ENCODE measurements at regions not wholly inside any gene's neighbourhood (a gene's known extent, or its start where the extent isn't known, plus 50 kb on each side); places are given as distances from the start of the nearest gene placed in this dataset.
"Not testable (repeated sequence)": the region's sequence is repeated elsewhere in the genome, so short reads cannot be mapped to it uniquely, and the experiment has no call there.

DNA sequence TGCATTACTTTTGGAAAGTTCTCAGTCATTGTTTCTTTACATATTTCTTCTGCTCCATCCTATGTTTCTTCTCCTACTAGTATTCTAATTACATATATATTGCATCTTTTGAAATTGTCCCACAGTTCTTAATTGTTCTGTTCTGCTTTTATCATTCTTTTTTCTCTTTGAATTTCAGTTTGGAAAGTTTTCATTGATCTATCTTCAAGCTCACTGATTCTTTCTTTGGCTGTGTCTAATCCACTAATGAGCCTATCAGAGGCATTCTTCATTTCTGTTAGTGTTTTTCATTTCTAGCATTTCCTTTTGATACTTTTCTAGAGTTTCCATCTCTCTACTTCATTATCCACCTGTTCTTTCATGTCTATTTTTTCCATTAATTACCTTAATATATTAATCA, 159.0 kb upstream of the KCNJ15 start:
- Histone ChIP-seq H3K27me3 (ENCODE audit: control insufficient read depth, insufficient read depth, low read length) (no peaks in the 10 kb centered on the region), H3K36me3 (ENCODE audit: control insufficient read depth, insufficient read depth, low read length) (no peaks in the 10 kb centered on the region), H3K27ac (ENCODE audit: low read depth, low read length) (no peak overlapping the region), H3K4me3 (ENCODE audit: low read depth, low read length) (no peak overlapping the region), H3K9me3 (ENCODE audit: control insufficient read depth, insufficient read depth, low read length) (peaks cover 11% of the 10 kb centered on the region; the same call in 1 of the 2 replicates), H3K9ac (ENCODE audit: low read depth, low read length) (no peak overlapping the region), H3K4me1 (ENCODE audit: control insufficient read depth, insufficient read depth, low read length) (no peaks in the 10 kb centered on the region)

- H3K9ac ChIP-seq (ENCODE audit: low read depth, low read length): no peak overlapping the region
- H3K27ac ChIP-seq (ENCODE audit: low read depth, low read length): no peak overlapping the region
- 0 out of 2 replicates have a peak, but pooled peaks cover 3% of the 10 kb centered on the region for H3K9me3 ChIP-seq (ENCODE audit: control insufficient read depth, insufficient read depth, low read length)
- H3K36me3 ChIP-seq (ENCODE audit: control insufficient read depth, insufficient read depth, low read length): no peaks in the 10 kb centered on the region
- no peaks in the 10 kb centered on the region for H3K27me3 ChIP-seq (ENCODE audit: control insufficient read depth, insufficient read depth, low read length)
- H3K4me1 ChIP-seq (ENCODE audit: control insufficient read depth, insufficient read depth, low read length): no peaks in the 10 kb centered on the region
- H3K4me3 ChIP-seq (ENCODE audit: low read depth, low read length): no peak overlapping the region
Observed at GRCh38 chr21:38112219-38112789, 144.5 kb upstream of the KCNJ15 start.

GRCh38 chr21:38114717-38115333, 142.0 kb upstream of the KCNJ15 start:
- Histone ChIP-seq H3K4me1 (ENCODE audit: control insufficient read depth, insufficient read depth, low read length) (no peaks in the 10 kb centered on the region), H3K27ac (ENCODE audit: low read depth, low read length) (no peak overlapping the region), H3K9me3 (ENCODE audit: control insufficient read depth, insufficient read depth, low read length) (0 out of 2 replicates have a peak, but pooled peaks cover 2% of the 10 kb centered on the region), H3K4me3 (ENCODE audit: low read depth, low read length) (no peak overlapping the region), H3K36me3 (ENCODE audit: control insufficient read depth, insufficient read depth, low read length) (no peaks in the 10 kb centered on the region), H3K27me3 (ENCODE audit: control insufficient read depth, insufficient read depth, low read length) (no peaks in the 10 kb centered on the region), H3K9ac (ENCODE audit: low read depth, low read length) (no peak overlapping the region)

DNA sequence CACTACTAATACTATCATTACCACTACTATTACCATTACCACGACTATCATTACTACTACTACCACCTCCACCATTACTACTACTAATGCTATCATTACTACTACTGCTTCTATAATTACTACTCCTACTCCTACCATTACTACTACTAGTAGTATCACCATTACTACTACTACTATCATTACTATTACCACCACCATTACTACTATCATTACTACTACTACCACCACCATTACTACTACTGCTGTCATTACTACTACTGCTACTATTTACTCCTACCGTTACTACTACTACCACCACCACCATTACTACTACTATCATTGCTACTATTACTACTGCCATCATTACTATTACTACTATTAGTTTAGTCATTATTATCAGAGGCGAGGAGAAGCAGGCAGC, 140.9 kb upstream of the KCNJ15 start:
- H3K9ac ChIP-seq (ENCODE audit: low read depth, low read length): no peak overlapping the region
- H3K4me1 ChIP-seq (ENCODE audit: control insufficient read depth, insufficient read depth, low read length): no peaks in the 10 kb centered on the region
- no peak overlapping the region for H3K27ac ChIP-seq (ENCODE audit: low read depth, low read length)
- no peaks in the 10 kb centered on the region for H3K9me3 ChIP-seq (ENCODE audit: control insufficient read depth, insufficient read depth, low read length)
- H3K36me3 ChIP-seq (ENCODE audit: control insufficient read depth, insufficient read depth, low read length): no peaks in the 10 kb centered on the region
- no peaks in the 10 kb centered on the region for H3K27me3 ChIP-seq (ENCODE audit: control insufficient read depth, insufficient read depth, low read length)
- no peak overlapping the region for H3K4me3 ChIP-seq (ENCODE audit: low read depth, low read length)

GRCh38 chr21:38119793-38120192, 137.0 kb upstream of the KCNJ15 start:
- Histone ChIP-seq H3K4me1 (ENCODE audit: control insufficient read depth, insufficient read depth, low read length) (no peaks in the 10 kb centered on the region), H3K9ac (ENCODE audit: low read depth, low read length) (no peak overlapping the region), H3K27me3 (ENCODE audit: control insufficient read depth, insufficient read depth, low read length) (no peaks in the 10 kb centered on the region), H3K36me3 (ENCODE audit: control insufficient read depth, insufficient read depth, low read length) (no peaks in the 10 kb centered on the region), H3K27ac (ENCODE audit: low read depth, low read length) (no peak overlapping the region), H3K9me3 (ENCODE audit: control insufficient read depth, insufficient read depth, low read length) (no peaks in the 10 kb centered on the region), H3K4me3 (ENCODE audit: low read depth, low read length) (no peak overlapping the region)

DNA sequence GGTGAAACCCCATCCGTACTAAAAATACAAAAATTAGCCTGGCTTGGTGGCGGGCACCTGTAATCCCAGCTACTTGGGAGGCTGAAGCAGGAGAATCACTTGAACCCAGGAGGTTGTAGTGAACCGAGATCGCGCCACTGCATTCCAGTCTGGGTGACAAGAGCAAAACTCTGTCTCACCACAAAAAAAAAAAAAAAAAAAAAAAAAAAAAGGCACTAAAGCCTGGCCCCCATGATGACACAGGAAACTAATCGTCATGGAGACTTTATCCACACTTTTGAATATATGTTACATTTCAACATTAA, 136.2 kb upstream of the KCNJ15 start:
- H3K4me3 ChIP-seq (ENCODE audit: low read depth, low read length); H3K27me3 ChIP-seq (ENCODE audit: control insufficient read depth, insufficient read depth, low read length); H3K9ac ChIP-seq (ENCODE audit: low read depth, low read length); H3K4me1 ChIP-seq (ENCODE audit: control insufficient read depth, insufficient read depth, low read length); H3K36me3 ChIP-seq (ENCODE audit: control insufficient read depth, insufficient read depth, low read length); H3K27ac ChIP-seq (ENCODE audit: low read depth, low read length); H3K9me3 ChIP-seq (ENCODE audit: control insufficient read depth, insufficient read depth, low read length): not testable (repeated sequence)

GRCh38 chr21:38120984-38121855, 135.6 kb upstream of the KCNJ15 start:
- H3K27me3 ChIP-seq (ENCODE audit: control insufficient read depth, insufficient read depth, low read length): no peaks in the 10 kb centered on the region
- H3K4me3 ChIP-seq (ENCODE audit: low read depth, low read length): no peak overlapping the region
- no peaks in the 10 kb centered on the region for H3K4me1 ChIP-seq (ENCODE audit: control insufficient read depth, insufficient read depth, low read length)
- H3K36me3 ChIP-seq (ENCODE audit: control insufficient read depth, insufficient read depth, low read length): no peaks in the 10 kb centered on the region
- no peak overlapping the region for H3K9ac ChIP-seq (ENCODE audit: low read depth, low read length)
- H3K27ac ChIP-seq (ENCODE audit: low read depth, low read length): no peak overlapping the region
- H3K9me3 ChIP-seq (ENCODE audit: control insufficient read depth, insufficient read depth, low read length): no peaks in the 10 kb centered on the region

GRCh38 chr21:38121888-38122720, 134.7 kb upstream of the KCNJ15 start:
- Histone ChIP-seq H3K27me3 (ENCODE audit: control insufficient read depth, insufficient read depth, low read length) (no peaks in the 10 kb centered on the region), H3K36me3 (ENCODE audit: control insufficient read depth, insufficient read depth, low read length) (no peaks in the 10 kb centered on the region), H3K4me1 (ENCODE audit: control insufficient read depth, insufficient read depth, low read length) (no peaks in the 10 kb centered on the region), H3K9me3 (ENCODE audit: control insufficient read depth, insufficient read depth, low read length) (no peaks in the 10 kb centered on the region), H3K27ac (ENCODE audit: low read depth, low read length) (no peak overlapping the region), H3K4me3 (ENCODE audit: low read depth, low read length) (no peak overlapping the region), H3K9ac (ENCODE audit: low read depth, low read length) (no peak overlapping the region)

- Histone ChIP-seq H3K36me3 (ENCODE audit: control insufficient read depth, insufficient read depth, low read length) (no peaks in the 10 kb centered on the region), H3K9ac (ENCODE audit: low read depth, low read length) (no peak overlapping the region), H3K27ac (ENCODE audit: low read depth, low read length) (no peak overlapping the region), H3K4me3 (ENCODE audit: low read depth, low read length) (no peak overlapping the region), H3K27me3 (ENCODE audit: control insufficient read depth, insufficient read depth, low read length) (no peaks in the 10 kb centered on the region), H3K9me3 (ENCODE audit: control insufficient read depth, insufficient read depth, low read length) (no peaks in the 10 kb centered on the region), H3K4me1 (ENCODE audit: control insufficient read depth, insufficient read depth, low read length) (no peaks in the 10 kb centered on the region)
Observed at GRCh38 chr21:38123626-38124025, 133.2 kb upstream of the KCNJ15 start.

- Histone ChIP-seq H3K9ac (ENCODE audit: low read depth, low read length) (no peak overlapping the region), H3K9me3 (ENCODE audit: control insufficient read depth, insufficient read depth, low read length) (no peaks in the 10 kb centered on the region), H3K27me3 (ENCODE audit: control insufficient read depth, insufficient read depth, low read length) (no peaks in the 10 kb centered on the region), H3K27ac (ENCODE audit: low read depth, low read length) (no peak overlapping the region), H3K4me1 (ENCODE audit: control insufficient read depth, insufficient read depth, low read length) (no peaks in the 10 kb centered on the region), H3K4me3 (ENCODE audit: low read depth, low read length) (no peak overlapping the region), H3K36me3 (ENCODE audit: control insufficient read depth, insufficient read depth, low read length) (no peaks in the 10 kb centered on the region)
Observed at GRCh38 chr21:38126666-38127303, 130.0 kb upstream of the KCNJ15 start.

Measured in HUES48 (cell line).